Spleen (tissue), 11 donors: ENCODE measurements at regions not wholly inside any gene's neighbourhood (a gene's known extent, or its start where the extent isn't known, plus 50 kb on each side); places are given as distances from the start of the nearest gene placed in this dataset.

ENCODE experiments used
- DNase-seq: peaks from one replicate; pipeline ENCODE4 v3.0.0-alpha.2; 2020
- H3K27ac ChIP-seq, 8 donors: fragments of 200-600 bp; sonication (generic) in 7 of 8; 1 replicate in 4 of 8; 2 replicates in 4 of 8; pipeline versions ENCODE4 v1.5.0 to v1.8.0; 2016 to 2021; ENCODE audit warnings: inconsistent platforms in 4 of 8, mild to moderate bottlenecking in 4 of 8, moderate library complexity in 1 of 8
- H3K27me3 ChIP-seq, 7 donors: fragments of 200-600 bp; sonication (generic) in 6 of 7; replicated peaks in 1 of 7; 1 replicate in 4 of 7; 2 replicates in 3 of 7; pipeline versions ENCODE4 v1.5.0 to v1.8.0; 2016 to 2021; ENCODE audit warnings: inconsistent platforms in 3 of 7, mild to moderate bottlenecking in 1 of 7
- H3K36me3 ChIP-seq, 6 donors: fragments of 200-600 bp; sonication (generic) in 5 of 6; 1 replicate in 4 of 6; 2 replicates in 2 of 6; pipeline versions ENCODE4 v1.5.0 to v1.8.0; 2016 to 2021; ENCODE audit warnings: inconsistent platforms in 2 of 6
- H3K4me1 ChIP-seq, 6 donors: fragments of 200-600 bp; sonication (generic) in 5 of 6; 1 replicate in 3 of 6; 2 replicates in 3 of 6; pipeline versions ENCODE4 v1.5.0 to v1.8.0; 2016 to 2021; ENCODE audit warnings: inconsistent platforms in 3 of 6
- H3K4me3 ChIP-seq, 8 donors: fragments of 200-600 bp; sonication (generic) in 7 of 8; 1 replicate in 4 of 8; 2 replicates in 4 of 8; pipeline versions ENCODE4 v1.5.0 to v1.8.0; 2016 to 2021; ENCODE audit warnings: inconsistent platforms in 4 of 8, mild to moderate bottlenecking in 4 of 8, moderate library complexity in 2 of 8
- H3K9me3 ChIP-seq, 8 donors: fragments of 200-600 bp; sonication (generic) in 7 of 8; 1 replicate in 4 of 8; 2 replicates in 4 of 8; pipeline versions ENCODE4 v1.5.0 to v1.8.0; 2016 to 2021; ENCODE audit warnings: inconsistent platforms in 4 of 8
- CTCF ChIP-seq, 11 experiments: fragments of 200-600 bp in 7 of 11; fragments of 450-650 bp in 4 of 11; sonication (generic) in 4 of 11; IDR thresholded peaks in 8 of 11; conservative IDR thresholded peaks in 3 of 11; 1 replicate in 7 of 11; 2 replicates in 4 of 11; pipeline versions ENCODE4 v1.4.0 to v1.8.0; 2016 to 2021; ENCODE audit warnings: antibody characterized with exemption in 11 of 11, inconsistent platforms in 4 of 11, mild to moderate bottlenecking in 1 of 11
- POLR2A ChIP-seq, 3 donors: fragments of 450-650 bp; IDR thresholded peaks; one replicate each; pipeline ENCODE4 v1.5.1; 2017; ENCODE audit warnings: antibody characterized with exemption in 3 of 3, mild to moderate bottlenecking in 1 of 3
- POLR2AphosphoS5 ChIP-seq, 3 donors: sonication (generic); formaldehyde crosslinking; IDR thresholded peaks; one replicate each; pipeline ENCODE4 v1.5.1; 2017; ENCODE audit warnings: antibody characterized with exemption in 3 of 3
- WGBS, 5 donors: extraction: QIAGEN DNeasy Blood & Tissue Kit in 3 of 5; methylation state at CpG; one replicate each; pipeline versions ENCODE4 v1.1.5 to v1.1.7; 2013 to 2018; 5-methylcytosine and 5-hydroxymethylcytosine counted together
- intact Hi-C: fragments of 100-400 bp; cut with DNase I; formaldehyde crosslinking; loops from one replicate; pipeline ENCODE4 v1.15.0; 2023; ENCODE audit warnings: low total_unique reads
- donor health status: healthy with polysubstance abuse.
- donor health status: DM: no; HTN: no; CAD: no; lungs with moderate emphysema.
- donor health status: DM: no; HTN: no; CAD: no.
- donor health status: Bipolar disorder and iron deficiency.
- donor health status: healthy.
- donor health status: DM: no; HTN: no; CAD: no.
- donor health status: DM: yes; HTN: yes; CAD: no.

GRCh38 chr1:43065616-43066399 is 106.3 kb downstream of the EBNA1BP2 start:
- peaks cover 0 to 16% (median 0%) of the 10 kb centered on the region in 7 donors for H3K27me3 ChIP-seq
- no peaks in the 10 kb centered on the region for H3K36me3 ChIP-seq
- intact Hi-C loops: no loop called here
- no peaks in the 10 kb centered on the region for H3K9me3 ChIP-seq
- no peak for DNase-seq
- TF ChIP-seq CTCF (IDR thresholded peaks at IDR 0.05 in 8 of 11, conservative IDR thresholded peaks at IDR 0.05 in 3 of 11): no peak
- TF ChIP-seq POLR2AphosphoS5 (IDR thresholded peaks at IDR 0.05): no peak
- no peak overlapping the region for H3K27ac ChIP-seq
- WGBS, 5 donors: 77 to 87% (median 85%) methylated on average over 13 of the region's 13 CpGs
- H3K4me1 ChIP-seq: peaks cover 3 to 26% (median 11%) of the 10 kb centered on the region in 6 donors
- no peak overlapping the region for H3K4me3 ChIP-seq

DNA sequence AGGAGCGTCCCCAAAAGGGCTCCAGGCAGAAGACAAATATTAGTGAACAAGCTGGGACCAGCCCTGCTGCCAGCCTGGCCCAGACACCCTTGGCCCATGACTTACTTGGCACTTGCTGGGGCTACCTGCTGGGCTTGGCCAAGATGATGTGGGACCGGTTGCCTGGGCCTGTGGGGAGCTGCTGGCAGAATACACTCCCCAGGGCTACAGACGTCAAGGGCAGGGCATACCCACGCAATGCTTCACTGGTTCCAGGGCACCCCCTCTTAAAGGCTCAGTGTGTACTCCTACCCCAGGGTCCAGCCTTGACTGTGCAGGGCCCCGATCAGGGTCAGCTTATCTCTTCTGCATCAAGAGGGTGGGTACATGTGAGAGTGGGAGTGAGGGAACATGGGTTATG is 106.5 kb upstream of the SLC2A1 start:
- Histone ChIP-seq H3K36me3 (no peaks in the 10 kb centered on the region), H3K9me3 (no peaks in the 10 kb centered on the region), H3K4me3 (no peak overlapping the region), H3K27me3 (peaks cover 0 to 16% (median 0%) of the 10 kb centered on the region in 7 donors), H3K27ac (no peak overlapping the region), H3K4me1 (peaks cover 3 to 26% (median 11%) of the 10 kb centered on the region in 6 donors)
- TF ChIP-seq POLR2AphosphoS5 (IDR thresholded peaks at IDR 0.05) (no peak), POLR2A (IDR thresholded peaks at IDR 0.05) (no peak), CTCF (IDR thresholded peaks at IDR 0.05 in 8 of 11, conservative IDR thresholded peaks at IDR 0.05 in 3 of 11) (no peak)
- 64 to 83% (median 75%) methylated on average over 5 of the region's 5 CpGs for WGBS, 5 donors
- intact Hi-C loops: no loop called here
- DNase-seq: no peak

GRCh38 chr1:43063394-43064219 is 104.9 kb upstream of the SLC2A1 start:
- 87 to 92% (median 90%) methylated on average over 10 of the region's 10 CpGs for WGBS, 5 donors
- H3K36me3 ChIP-seq: no peaks in the 10 kb centered on the region
- no peak overlapping the region for H3K27ac ChIP-seq
- H3K27me3 ChIP-seq: peaks cover 0 to 22% (median 0%) of the 10 kb centered on the region in 7 donors
- no peaks in the 10 kb centered on the region for H3K9me3 ChIP-seq
- H3K4me3 ChIP-seq: no peak overlapping the region
- no peak for TF ChIP-seq CTCF (IDR thresholded peaks at IDR 0.05 in 8 of 11, conservative IDR thresholded peaks at IDR 0.05 in 3 of 11)
- TF ChIP-seq POLR2AphosphoS5 (IDR thresholded peaks at IDR 0.05): no peak
- no peak for TF ChIP-seq POLR2A (IDR thresholded peaks at IDR 0.05)
- intact Hi-C loops: no loop called here
- peaks cover 3 to 19% (median 9%) of the 10 kb centered on the region in 6 donors for H3K4me1 ChIP-seq
- peak; percentile 30 for DNase-seq
